NCI-H524 treated with DMSO at 0.1 percent for 48 hours (cell line): ENCODE measurements at regions not wholly inside any gene's neighbourhood (a gene's known extent, or its start where the extent isn't known, plus 50 kb on each side); places are given as distances from the start of the nearest gene placed in this dataset.
A peak's percentile ranks its signal among the peaks of the same experiment; 100 is the strongest.

ENCODE experiments used
- DNase-seq: peaks from one replicate; lab custom pipeline; 2025; lab: John Stamatoyannopoulos, UW

DNA sequence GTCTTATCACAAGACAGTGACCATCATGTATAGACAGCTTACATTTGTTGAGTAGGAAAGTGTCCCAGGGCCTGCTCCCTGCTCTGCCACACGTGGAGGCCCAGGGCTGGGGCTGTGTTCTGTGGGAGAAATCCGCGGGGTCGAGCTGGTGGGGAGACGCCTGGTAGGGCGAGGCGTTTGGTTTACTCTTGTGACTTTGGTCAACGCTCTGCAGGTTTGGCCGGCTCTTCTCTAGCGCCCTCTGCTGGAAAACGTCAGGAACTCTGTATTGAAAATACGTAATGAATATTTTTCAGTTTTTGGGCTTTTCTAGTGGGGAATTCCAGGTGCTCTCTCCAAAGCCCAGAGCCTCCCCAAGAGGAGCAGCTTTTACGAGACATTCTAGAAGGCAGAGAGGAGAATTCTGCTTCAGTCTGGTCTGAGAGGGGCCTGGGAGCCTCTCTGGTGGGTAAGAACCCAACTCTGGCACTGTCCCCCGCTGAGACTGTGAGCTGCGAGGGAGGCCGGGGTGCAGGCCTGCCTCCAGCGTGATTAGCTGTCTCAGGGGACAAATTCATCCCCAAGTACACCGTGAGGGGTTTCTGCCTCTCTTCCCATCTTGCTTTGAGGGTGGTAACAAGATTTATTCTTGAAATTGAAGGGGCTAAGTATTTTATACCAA is 112.6 kb upstream of the RALGAPA2 start:
- DNase-seq: peak; percentile 17

DNA sequence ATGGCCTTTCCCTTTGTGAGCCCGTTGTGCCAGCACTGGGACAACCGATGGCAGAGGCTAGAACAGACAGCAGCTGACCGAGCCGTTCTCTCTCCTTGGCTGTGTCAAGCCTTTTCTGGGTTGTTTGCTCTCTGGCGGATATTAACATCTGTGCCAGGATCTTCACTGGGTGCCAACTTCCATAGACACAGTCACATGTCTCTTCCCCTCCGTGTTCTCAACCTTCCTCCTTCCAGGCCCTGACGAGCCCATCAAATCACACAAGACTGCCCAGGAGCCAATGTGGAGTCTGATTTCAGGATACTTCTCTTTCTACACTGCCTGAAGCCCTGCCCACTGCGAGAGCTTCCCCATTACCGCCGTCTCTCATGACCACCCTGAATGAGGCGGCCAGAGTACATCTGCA is 111.0 kb upstream of the RALGAPA2 start:
- no peak for DNase-seq

- DNase-seq: no peak
Measured at GRCh38 chr20:20821484-20822260, 109.2 kb upstream of the RALGAPA2 start.

DNA sequence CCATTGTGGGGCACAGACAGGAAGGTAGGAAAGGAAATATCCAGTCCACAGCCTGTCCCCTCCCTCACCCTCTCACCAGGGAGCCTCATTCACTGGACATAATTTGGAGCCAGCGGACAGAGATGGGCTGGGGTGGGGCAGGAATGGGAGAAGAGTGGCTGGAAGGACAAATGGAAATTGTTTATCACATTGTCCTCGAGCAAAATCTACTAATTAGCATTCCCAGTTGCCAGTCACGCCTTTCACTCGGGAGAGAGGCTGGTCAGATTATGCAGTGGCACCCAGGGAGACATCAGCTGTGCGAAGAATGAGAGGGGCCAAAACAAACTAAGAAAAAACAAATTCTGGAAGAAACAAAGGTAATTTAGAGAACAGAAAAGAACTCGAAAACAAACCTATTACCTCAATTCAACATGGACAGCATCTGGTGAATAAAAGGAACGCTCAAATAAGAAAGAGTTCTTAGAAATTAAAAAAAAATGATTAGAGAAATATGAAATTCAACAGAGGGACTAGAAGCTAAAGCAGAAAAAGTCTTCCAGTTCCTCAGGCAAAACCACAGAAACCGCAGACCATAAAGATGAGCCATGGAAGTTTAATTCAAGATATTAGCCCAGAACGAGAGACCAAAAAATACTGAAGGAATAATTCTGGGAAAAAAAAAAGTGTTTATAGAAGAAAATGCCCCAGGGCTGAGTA is 108.5 kb upstream of the RALGAPA2 start:
- no peak for DNase-seq

- peak; percentile 46 for DNase-seq
Measured at GRCh38 chr20:20820104-20820503, 107.7 kb upstream of the RALGAPA2 start.

GRCh38 chr20:20816969-20817755 is 104.7 kb upstream of the RALGAPA2 start:
- no peak for DNase-seq

GRCh38 chr20:20815711-20816455 is 103.4 kb upstream of the RALGAPA2 start:
- no peak for DNase-seq

DNA sequence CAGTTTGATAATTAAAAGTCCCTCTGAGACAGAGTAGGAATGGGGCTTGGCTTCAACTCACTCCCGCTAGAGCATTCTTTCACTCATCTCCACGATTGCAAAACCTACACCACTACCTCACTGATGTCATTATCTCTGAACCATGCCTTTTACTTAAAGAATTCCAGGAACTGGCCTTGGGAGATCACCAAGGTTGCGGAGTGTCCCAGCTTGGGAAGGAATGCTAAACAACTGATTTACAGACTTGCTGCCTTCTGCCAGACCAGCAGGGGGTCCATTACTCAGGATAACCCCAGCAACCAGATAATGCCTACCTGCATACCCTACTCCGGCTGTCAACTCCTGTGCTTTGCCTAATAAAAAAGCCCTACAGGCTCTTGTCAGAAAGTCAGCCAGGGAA is 102.2 kb upstream of the RALGAPA2 start:
- peak; percentile 33 for DNase-seq

DNA sequence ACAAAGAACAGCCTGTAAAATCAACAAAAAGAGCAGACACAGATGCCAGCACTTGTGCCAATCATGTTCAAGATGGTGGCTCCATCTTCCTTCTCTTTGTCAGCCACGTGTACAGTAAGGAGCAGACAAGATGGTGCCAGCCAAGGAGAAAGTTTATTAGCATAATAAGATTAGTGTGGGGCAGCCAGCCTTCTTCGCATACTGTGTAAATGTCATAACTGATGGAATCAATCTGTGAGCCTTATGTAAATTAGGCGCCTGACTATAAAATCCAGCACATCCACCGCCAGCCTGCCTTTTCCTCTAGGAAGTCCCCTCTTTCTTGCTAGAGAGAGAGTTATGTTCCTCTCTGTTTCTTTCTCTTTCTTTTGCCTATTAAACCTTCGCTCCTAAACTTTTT is 99.7 kb upstream of the RALGAPA2 start:
- peak; percentile 30 for DNase-seq

DNA sequence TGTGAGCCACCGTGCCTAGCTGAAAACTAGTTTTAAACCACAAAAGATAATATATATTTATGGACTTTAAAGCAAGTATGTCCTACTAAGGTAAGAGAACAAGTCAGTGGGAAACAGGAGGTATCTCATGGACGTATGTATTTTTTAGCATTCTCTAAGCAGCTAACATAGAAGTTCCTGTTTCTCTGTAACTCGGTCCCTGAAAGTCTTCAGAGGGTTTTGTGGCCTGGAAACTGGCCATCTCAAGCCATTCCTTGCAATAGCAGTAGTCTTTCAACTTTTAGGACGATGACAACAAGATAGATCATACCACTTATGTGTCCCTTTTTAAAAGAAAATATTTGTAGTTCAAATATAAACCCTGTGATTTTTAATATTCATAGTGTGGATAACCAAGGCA is 95.6 kb upstream of the RALGAPA2 start:
- DNase-seq: no peak

- DNase-seq: peak; percentile 97
Measured at GRCh38 chr20:20806121-20807095, 94.0 kb upstream of the RALGAPA2 start.

DNA sequence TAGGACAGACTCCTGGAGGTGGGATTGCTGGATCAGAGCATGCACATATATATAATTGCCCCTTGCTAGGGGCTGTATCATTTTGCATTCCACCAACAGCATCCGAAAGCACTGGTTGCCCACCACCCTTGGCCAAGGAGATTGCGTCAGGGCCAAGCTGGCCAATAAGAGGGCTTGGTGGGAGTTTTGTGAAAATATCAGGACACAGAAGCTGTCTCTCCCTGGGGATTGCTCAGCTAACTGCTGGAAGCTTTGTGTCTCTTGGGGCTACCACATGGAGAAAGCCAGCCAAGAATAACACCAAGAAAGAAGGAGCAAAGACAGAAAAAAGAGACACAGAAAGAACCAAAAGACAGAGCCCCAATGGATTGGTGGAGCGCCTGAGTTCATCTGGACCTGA is 90.6 kb upstream of the RALGAPA2 start:
- no peak for DNase-seq

- no peak for DNase-seq
Measured at GRCh38 chr20:20802328-20802727, 89.9 kb upstream of the RALGAPA2 start.

DNA sequence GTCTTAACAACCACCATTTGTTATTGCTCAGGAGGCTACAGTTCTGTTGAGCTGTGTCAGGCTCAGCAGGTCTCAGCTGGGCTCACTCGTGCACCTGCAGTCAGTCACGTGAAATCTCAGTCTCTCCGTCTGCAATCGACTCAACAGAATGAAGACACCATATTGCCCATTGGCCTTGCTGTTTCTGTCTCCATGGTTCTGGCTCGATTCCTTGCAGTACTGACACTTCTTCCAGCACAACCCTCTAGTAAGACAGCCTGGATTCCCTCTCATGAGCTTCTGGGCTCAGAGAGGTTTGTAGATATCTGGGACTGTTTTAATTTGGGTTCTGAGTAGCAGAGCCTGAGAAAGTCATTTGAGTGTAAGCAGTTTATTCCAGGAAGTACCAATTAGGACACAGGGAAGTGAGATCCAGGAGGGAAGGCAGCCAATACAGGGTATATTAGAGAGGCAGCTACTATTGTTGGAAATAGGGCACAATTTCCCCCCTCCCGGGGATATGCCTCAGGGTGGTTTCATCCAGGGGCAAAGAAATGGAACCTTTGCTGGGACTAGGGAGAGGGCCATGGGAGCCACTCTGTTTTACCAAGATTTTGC is 87.4 kb upstream of the RALGAPA2 start:
- no peak for DNase-seq

DNA sequence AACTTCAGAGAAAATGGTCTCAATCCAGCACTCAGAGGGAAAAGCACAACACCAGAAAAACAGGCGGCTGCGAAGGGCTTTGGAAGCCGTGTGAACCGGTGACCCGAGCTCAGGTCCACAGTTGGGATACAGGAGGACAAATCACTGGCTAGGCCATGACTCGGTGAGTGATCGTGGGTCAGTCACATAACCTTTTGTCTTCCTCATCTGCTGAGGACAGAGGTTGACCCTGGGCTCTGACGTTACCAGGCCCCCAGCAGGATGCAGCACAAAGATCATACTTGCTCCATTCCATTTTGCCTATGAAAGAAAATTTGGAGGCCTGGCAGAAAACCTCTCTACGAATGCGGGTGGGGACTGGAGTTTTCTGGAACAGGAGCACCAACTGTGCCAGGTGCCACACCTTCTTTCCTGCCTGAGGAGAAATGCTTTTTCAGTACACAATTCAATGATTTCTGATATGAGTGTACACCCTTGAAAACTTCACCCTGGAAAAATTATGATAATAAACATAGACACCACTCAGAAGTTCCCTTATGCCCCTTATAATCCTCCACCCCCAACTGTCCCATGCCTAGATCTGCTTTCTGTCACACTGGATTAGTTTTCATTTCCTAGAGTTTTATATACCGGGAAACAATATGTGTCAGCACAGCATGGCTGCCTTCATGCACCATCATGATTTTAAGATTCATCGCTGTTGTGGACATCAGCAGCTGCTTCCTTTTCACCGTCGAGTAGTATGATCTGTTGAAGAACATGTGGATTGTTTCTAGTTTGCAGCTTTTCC is 85.3 kb upstream of the RALGAPA2 start:
- no peak for DNase-seq

- no peak for DNase-seq
Measured at GRCh38 chr20:20796766-20797440, 84.5 kb upstream of the RALGAPA2 start.

DNA sequence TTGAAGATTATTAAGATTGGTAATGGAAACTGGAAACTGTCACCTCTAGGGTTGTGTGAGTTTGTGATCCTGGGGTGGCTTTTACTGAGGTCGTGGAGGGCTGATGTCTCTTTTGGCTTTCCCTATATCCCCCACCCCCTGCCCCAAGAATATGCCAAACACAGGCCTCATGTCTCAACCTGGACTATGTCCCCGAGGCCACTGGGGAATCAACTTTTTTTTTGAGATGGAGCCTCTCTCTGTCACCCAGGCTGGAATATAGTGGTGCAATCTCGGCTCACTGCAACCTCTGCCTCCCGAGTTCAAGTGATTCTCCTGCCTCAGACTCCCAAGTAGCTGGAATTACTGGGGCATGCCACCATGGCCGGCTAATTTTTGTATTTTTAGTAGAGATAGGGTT is 83.3 kb upstream of the RALGAPA2 start:
- no peak for DNase-seq

GRCh38 chr20:20795119-20795518 is 82.7 kb upstream of the RALGAPA2 start:
- no peak for DNase-seq

DNA sequence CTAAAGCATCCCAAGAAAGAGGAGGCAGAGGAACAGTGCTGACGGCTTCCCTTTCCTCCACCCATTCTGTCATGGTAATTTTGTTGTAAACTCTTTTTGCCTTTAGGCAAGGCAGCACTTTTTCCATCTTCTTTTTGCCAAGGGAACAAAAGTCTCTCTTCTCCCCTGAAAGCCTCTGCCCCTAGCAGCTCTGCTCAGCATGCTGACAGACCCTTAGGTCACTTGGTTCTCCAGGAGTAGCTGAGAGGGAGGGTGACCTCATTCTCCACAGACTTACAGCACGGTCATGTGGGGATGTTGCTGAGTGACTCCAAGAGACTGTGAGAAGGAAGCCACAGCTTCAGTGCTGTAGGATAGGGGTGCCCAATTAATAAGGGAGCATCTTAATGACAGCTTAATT is 81.1 kb upstream of the RALGAPA2 start:
- no peak for DNase-seq
